ENCODE measurements at regions not wholly inside any gene's neighbourhood (a gene's known extent, or its start where the extent isn't known, plus 50 kb on each side); places are given as distances from the start of the nearest gene placed in this dataset.

GRCh38 chr5:173758676-173759075, 129.5 kb upstream of the CPEB4 start:
- no peak for TF ChIP-seq GATA2 (IDR thresholded peaks at IDR 0.05; ENCODE audit: low read depth, low read length)
- TF ChIP-seq GATA3 (IDR thresholded peaks at IDR 0.05; ENCODE audit: low read depth, low read length) = no peak
